ENCODE measurements at regions not wholly inside any gene's neighbourhood (a gene's known extent, or its start where the extent isn't known, plus 50 kb on each side); places are given as distances from the start of the nearest gene placed in this dataset.

DNA sequence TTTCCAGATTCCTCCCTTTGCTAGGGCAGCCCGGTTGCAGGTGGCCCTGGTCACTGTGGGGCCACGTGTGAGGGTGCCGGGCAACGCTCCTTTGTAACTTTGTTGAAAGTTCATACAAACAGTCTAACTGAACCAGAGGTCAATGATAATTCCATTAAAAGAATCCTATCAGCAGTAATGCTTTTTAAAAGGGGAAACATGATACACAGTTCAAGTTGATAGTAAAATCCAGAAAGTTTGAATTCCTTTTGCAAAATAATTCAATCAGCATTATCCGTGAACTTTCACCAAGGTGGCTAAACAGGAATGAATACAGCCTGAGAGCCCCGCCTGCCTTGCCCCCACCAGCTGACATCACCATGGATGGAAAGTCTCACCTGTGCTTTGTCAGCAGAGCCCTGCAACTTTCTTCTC is 166.2 kb downstream of the ACKR3 start:
- Mint-ChIP-seq H3K36me3 (ENCODE audit: low read depth) (no peaks in the 10 kb centered on the region), H3K27me3 (ENCODE audit: low read depth) (peaks cover 6% of the 10 kb centered on the region), H3K27ac (no peak overlapping the region), H3K4me3 (no peak overlapping the region), H3K4me1 (ENCODE audit: low read depth) (no peaks in the 10 kb centered on the region), H3K9me3 (ENCODE audit: insufficient read depth) (no peaks in the 10 kb centered on the region)
- ChIA-PET CTCF (no interaction called here), POLR2A (no interaction called here)
- no peak for ATAC-seq
- DNase-seq: no peak

DNA sequence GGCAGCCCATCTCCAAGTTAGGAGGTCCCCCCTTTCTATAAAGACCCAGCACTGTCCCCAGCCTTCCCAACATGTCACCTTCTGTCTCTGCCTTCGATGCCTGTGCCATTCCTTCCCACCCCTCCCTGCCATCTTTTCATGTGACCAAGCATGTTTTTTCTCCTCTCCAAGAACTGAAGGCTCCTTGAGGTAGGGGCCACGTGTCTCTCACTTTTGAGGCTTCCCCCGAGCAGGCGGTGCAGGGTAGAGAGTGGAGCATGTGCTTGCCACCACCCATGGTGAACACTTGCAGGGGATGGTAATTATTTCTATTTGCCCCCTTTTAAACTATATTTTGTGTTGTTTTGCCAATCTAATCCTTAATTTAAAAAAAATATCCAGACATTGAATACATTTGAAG is 168.4 kb downstream of the ACKR3 start:
- H3K36me3 Mint-ChIP-seq (ENCODE audit: low read depth): no peaks in the 10 kb centered on the region
- no peak overlapping the region for H3K4me3 Mint-ChIP-seq
- no peaks in the 10 kb centered on the region for H3K4me1 Mint-ChIP-seq (ENCODE audit: low read depth)
- H3K27me3 Mint-ChIP-seq (ENCODE audit: low read depth): peaks cover 12% of the 10 kb centered on the region
- no peak for ATAC-seq
- CTCF ChIA-PET: no interaction called here
- POLR2A ChIA-PET: no interaction called here
- no peaks in the 10 kb centered on the region for H3K9me3 Mint-ChIP-seq (ENCODE audit: insufficient read depth)
- DNase-seq: no peak
- no peak overlapping the region for H3K27ac Mint-ChIP-seq

DNA sequence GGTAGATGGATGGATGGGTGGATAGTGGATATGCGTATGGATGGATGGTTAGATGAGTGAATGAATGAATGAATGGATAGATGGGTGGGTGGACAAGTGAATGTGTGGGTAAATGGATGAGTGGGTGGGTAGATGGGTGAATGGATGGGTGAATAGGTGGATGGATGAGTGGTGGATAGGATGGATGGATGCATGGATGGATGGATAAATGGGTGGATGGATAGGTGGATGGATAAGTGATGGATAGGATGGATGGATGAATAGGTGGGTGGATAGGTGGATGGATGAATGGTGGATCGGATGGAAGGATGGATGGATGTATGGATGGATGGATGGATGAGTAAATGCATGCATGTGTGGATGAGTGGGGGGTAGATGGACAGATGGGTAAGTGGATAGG is 169.3 kb downstream of the ACKR3 start:
- CTCF ChIA-PET: no interaction called here

DNA sequence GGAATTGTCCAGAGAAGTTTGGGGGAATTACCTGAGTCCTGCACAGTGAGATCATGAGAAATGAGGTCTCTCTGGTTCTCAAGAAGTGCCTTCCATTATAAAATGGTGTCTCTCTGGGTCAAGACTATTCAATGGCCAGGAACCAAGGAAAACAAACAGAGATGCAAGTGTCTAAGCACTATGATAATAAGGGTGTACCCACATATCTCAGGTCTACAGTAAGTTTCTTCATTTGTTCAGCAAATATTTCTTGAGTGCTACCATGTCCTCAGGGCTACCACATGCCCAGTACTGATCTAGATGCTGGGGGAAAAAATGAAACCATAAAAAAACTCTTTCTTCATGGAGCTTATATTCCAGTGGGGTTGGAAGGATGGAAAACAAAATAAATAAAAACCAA is 170.0 kb downstream of the ACKR3 start:
- H3K27me3 Mint-ChIP-seq (ENCODE audit: low read depth): peaks cover 14% of the 10 kb centered on the region
- POLR2A ChIA-PET: no interaction called here
- H3K4me1 Mint-ChIP-seq (ENCODE audit: low read depth): no peaks in the 10 kb centered on the region
- no peak overlapping the region for H3K27ac Mint-ChIP-seq
- CTCF ChIA-PET: no interaction called here
- H3K9me3 Mint-ChIP-seq (ENCODE audit: insufficient read depth): no peaks in the 10 kb centered on the region
- no peak overlapping the region for H3K4me3 Mint-ChIP-seq
- DNase-seq (no peak), ATAC-seq (no peak)
- H3K36me3 Mint-ChIP-seq (ENCODE audit: low read depth): no peaks in the 10 kb centered on the region

More for the DNA sequence above, 169.3 kb downstream of the ACKR3 start:
- no peak for DNase-seq
- H3K36me3 Mint-ChIP-seq (ENCODE audit: low read depth): no peaks in the 10 kb centered on the region
- no peak overlapping the region for H3K27ac Mint-ChIP-seq
- no peaks in the 10 kb centered on the region for H3K9me3 Mint-ChIP-seq (ENCODE audit: insufficient read depth)
- H3K4me1 Mint-ChIP-seq (ENCODE audit: low read depth): no peaks in the 10 kb centered on the region
- H3K4me3 Mint-ChIP-seq: no peak overlapping the region
- ATAC-seq: no peak
- H3K27me3 Mint-ChIP-seq (ENCODE audit: low read depth): peaks cover 12% of the 10 kb centered on the region
- POLR2A ChIA-PET: no interaction called here

DNA sequence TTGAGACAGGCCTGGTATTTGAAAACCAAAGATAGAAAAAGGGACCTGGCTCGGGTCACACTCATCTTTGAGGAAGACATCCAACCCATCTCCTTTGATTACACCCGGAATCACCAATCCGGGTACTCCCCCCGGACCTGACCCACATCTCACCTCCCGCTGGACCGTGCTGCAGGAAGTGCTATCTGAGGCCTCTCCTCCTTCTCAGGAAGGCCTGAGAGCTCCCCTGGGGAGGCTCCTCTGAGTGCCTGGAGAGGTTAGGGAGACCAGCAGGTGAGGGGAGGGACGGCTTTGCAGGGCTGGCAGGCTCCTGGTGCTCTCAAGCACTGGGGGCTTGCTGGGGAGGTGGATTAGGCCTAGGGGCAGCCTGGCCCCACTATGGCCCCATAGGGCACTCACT is 170.9 kb downstream of the ACKR3 start:
- no peak overlapping the region for H3K27ac Mint-ChIP-seq
- H3K36me3 Mint-ChIP-seq (ENCODE audit: low read depth): no peaks in the 10 kb centered on the region
- H3K4me1 Mint-ChIP-seq (ENCODE audit: low read depth): no peaks in the 10 kb centered on the region
- ATAC-seq (no peak), DNase-seq (no peak)
- peaks cover 16% of the 10 kb centered on the region for H3K27me3 Mint-ChIP-seq (ENCODE audit: low read depth)
- H3K4me3 Mint-ChIP-seq: no peak overlapping the region
- CTCF ChIA-PET: no interaction called here
- H3K9me3 Mint-ChIP-seq (ENCODE audit: insufficient read depth): no peaks in the 10 kb centered on the region
- POLR2A ChIA-PET: no interaction called here

DNA sequence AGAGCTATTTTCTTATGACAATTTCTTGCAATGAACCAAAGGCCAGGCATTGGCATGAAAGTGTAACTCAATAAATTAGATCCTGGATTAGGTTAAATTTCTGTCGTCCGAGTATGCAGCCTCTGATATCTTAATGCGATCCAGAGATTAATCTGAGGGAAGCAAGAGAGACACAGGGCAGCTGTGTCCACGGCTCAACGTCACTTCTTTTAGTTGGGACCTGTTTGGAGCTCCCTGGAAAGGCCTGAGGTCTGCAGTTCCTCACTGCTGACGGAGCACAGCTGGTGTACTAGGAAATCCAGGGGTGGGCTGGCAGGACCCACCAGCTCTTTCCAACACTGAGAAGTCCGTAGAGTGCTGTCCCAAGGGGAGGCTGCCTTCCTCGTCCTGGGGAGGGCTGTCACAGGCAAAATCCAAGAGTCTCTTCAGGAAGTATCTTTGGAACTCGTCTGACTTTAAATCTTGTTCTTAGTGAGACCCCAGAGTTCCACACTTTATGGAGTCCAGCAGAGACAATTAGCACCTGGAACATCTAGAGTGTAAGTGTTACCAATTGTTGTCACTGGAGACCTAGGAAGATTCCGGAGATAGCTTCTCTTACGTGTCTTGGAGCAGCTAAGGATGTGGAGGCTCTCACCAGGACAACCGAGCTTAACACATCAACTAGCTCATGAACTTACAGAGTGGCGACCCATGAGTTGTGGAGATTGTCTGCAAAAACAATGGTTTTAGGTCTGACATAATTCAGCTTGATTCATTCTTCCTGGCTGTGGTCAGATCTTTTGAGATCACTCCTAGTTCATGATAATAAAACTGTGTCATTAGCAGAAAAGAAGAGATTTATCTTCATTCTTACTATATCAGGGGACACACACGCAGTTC is 173.7 kb downstream of the ACKR3 start:
- no peaks in the 10 kb centered on the region for H3K9me3 Mint-ChIP-seq (ENCODE audit: insufficient read depth)
- ATAC-seq: no peak
- H3K27me3 Mint-ChIP-seq (ENCODE audit: low read depth): peaks cover 15% of the 10 kb centered on the region
- H3K36me3 Mint-ChIP-seq (ENCODE audit: low read depth): no peaks in the 10 kb centered on the region
- no peak for DNase-seq
- H3K4me3 Mint-ChIP-seq: no peak overlapping the region
- POLR2A ChIA-PET: no interaction called here
- H3K4me1 Mint-ChIP-seq (ENCODE audit: low read depth): no peaks in the 10 kb centered on the region
- CTCF ChIA-PET: no interaction called here
- no peak overlapping the region for H3K27ac Mint-ChIP-seq

DNA sequence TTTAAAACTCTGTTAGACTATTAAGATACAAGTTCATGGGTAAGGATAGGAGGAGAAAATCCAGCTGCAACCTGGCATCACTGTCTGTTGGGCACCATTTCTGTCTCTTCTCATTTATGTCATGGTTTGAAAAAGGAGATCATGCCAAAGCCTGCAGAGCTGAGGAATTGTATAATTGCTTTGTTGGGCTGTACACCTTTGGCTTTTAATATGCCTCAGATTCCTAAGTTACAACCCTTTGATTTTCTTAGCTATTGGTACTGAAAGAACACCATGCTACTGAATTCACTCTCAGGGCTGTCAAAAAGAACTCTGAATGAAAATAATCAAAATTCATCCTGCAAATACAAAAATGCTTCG is 174.3 kb downstream of the ACKR3 start:
- no peak overlapping the region for H3K4me3 Mint-ChIP-seq
- DNase-seq (no peak), ATAC-seq (no peak)
- H3K27ac Mint-ChIP-seq: no peak overlapping the region
- POLR2A ChIA-PET: no interaction called here
- peaks cover 14% of the 10 kb centered on the region for H3K27me3 Mint-ChIP-seq (ENCODE audit: low read depth)
- H3K4me1 Mint-ChIP-seq (ENCODE audit: low read depth): no peaks in the 10 kb centered on the region
- H3K9me3 Mint-ChIP-seq (ENCODE audit: insufficient read depth): no peaks in the 10 kb centered on the region
- CTCF ChIA-PET: no interaction called here
- H3K36me3 Mint-ChIP-seq (ENCODE audit: low read depth): no peaks in the 10 kb centered on the region

DNA sequence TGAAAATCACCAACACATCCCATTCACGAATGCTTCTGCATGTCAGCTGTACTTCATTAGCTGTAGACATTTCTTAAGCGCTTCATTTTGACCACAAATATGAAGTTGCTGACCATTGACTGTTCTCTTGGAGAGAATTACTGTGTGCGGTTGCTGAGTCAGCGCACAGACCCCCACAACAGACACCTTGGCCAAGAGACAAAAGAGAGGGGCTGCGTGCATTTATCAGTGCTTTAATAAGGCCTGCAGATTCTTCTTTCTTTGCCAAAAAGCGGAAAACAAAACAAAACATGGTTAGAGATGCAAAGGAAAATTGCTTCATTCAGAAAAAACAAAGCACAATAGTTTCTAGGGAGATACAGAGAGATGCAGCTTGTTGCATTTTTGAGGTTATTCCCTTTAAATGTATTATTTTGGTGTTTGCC is 174.7 kb downstream of the ACKR3 start:
- no peak overlapping the region for H3K4me3 Mint-ChIP-seq
- no peak for ATAC-seq
- POLR2A ChIA-PET: no interaction called here
- DNase-seq: no peak
- H3K4me1 Mint-ChIP-seq (ENCODE audit: low read depth): no peaks in the 10 kb centered on the region
- no peaks in the 10 kb centered on the region for H3K9me3 Mint-ChIP-seq (ENCODE audit: insufficient read depth)
- H3K27ac Mint-ChIP-seq: no peak overlapping the region
- peaks cover 14% of the 10 kb centered on the region for H3K27me3 Mint-ChIP-seq (ENCODE audit: low read depth)
- no peaks in the 10 kb centered on the region for H3K36me3 Mint-ChIP-seq (ENCODE audit: low read depth)
- CTCF ChIA-PET: no interaction called here

DNA sequence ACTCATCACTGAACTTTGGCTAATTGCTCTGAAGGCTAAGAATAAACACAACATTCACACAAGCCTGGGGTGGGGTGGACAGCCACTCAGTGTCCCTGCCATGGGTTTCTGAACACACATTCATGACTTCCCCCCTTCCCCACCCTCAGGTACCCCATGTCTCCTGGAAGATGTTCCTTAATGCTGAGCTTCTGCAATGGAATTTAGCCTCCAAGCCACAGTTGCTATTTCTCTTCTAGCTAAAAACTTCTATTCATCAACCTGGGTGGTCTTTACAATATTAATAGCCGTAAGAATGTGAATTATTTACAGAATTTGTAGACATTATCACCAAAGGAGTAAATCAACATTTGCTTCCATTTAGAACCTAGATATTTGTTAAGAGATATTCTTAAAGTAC is 175.1 kb downstream of the ACKR3 start:
- DNase-seq (no peak), ATAC-seq (no peak)
- Mint-ChIP-seq H3K27me3 (ENCODE audit: low read depth) (peaks cover 14% of the 10 kb centered on the region), H3K4me1 (ENCODE audit: low read depth) (no peaks in the 10 kb centered on the region), H3K27ac (no peak overlapping the region), H3K4me3 (no peak overlapping the region), H3K9me3 (ENCODE audit: insufficient read depth) (no peaks in the 10 kb centered on the region), H3K36me3 (ENCODE audit: low read depth) (no peaks in the 10 kb centered on the region)
- CTCF ChIA-PET: no interaction called here
- POLR2A ChIA-PET: no interaction called here

DNA sequence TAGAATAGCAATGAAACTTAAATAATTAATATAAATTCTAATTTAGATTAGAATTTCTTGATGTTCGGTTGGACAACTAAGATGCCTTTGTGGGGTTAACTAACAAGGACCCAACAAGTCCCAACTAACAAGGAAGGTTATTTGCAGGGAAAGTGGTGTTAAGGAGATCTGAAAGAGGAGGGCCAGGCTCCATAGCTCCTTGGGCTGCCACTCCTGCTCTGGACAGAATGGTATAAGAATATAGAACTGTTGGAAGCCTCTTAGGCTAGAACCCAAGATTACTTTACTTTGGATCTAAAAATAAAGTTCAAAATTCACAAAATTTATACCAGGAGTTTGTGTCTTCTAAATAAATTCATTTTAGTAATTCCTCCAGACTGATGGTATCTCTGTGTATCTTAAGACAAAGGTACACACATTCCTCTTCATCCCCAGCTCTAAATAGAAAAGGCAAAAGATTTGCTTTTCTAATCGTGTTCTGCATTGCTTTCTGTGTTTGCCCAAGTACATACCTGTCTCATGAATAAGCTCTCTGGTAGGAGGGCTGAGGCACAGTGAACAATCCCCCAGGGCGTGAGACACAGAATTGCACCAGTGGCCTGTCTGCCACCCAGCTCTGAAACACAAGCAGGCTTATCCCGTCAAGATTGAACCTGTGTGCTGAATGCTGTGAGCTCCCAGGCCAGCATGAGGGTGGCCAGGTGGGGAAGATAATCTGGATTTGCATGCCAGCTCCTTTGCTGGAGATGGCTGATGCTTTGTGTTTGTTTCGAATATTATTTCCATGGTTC is 176.0 kb downstream of the ACKR3 start:
- no peak overlapping the region for H3K27ac Mint-ChIP-seq
- CTCF ChIA-PET: no interaction called here
- H3K4me3 Mint-ChIP-seq: no peak overlapping the region
- no peaks in the 10 kb centered on the region for H3K9me3 Mint-ChIP-seq (ENCODE audit: insufficient read depth)
- DNase-seq (no peak), ATAC-seq (no peak)
- no peaks in the 10 kb centered on the region for H3K4me1 Mint-ChIP-seq (ENCODE audit: low read depth)
- H3K36me3 Mint-ChIP-seq (ENCODE audit: low read depth): no peaks in the 10 kb centered on the region
- H3K27me3 Mint-ChIP-seq (ENCODE audit: low read depth): peaks cover 10% of the 10 kb centered on the region
- POLR2A ChIA-PET: no interaction called here

DNA sequence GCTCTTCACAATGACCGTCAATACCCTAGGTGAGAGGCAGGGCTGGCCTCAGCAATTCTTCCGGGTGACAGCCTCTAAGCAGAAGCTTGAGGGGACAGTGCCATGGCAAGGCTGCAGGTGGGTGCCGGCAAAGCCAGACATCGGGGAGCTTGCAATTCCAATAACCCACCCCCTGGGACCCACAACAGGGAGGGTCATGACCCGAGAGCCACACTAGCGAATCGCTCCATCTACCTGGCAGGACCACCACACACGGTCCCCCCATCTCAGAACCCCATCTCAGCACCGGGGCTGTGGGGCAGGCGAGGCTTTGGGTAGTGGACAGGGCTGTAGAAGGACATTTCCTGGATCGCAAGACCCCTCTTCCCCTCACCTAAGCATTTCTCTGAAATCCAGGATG is 177.2 kb downstream of the ACKR3 start:
- no peak overlapping the region for H3K4me3 Mint-ChIP-seq
- ChIA-PET CTCF (no interaction called here), POLR2A (no interaction called here)
- peaks cover 7% of the 10 kb centered on the region for H3K27me3 Mint-ChIP-seq (ENCODE audit: low read depth)
- DNase-seq (no peak), ATAC-seq (no peak)
- no peaks in the 10 kb centered on the region for H3K4me1 Mint-ChIP-seq (ENCODE audit: low read depth)
- H3K27ac Mint-ChIP-seq: no peak overlapping the region
- H3K36me3 Mint-ChIP-seq (ENCODE audit: low read depth): no peaks in the 10 kb centered on the region
- no peaks in the 10 kb centered on the region for H3K9me3 Mint-ChIP-seq (ENCODE audit: insufficient read depth)

DNA sequence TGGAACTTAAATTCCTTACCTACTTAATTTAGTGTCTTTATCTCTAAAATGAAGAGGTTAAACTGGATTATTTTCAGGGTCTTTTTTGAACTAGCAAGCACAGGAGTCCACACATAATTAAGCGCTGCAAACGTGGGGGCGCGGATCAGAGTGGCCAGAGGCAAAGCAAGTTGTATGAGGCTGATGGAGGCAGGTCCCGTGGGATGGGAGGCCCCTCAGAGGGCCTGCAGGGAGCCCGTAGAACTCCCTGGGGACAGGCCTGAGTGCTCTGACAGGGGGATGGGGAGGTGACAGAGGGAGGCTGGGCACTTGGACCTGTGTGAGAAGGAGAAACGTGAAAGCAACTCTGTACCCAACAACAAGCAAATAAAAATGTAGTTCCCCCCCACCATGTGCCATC is 177.8 kb downstream of the ACKR3 start:
- Mint-ChIP-seq H3K4me3 (no peak overlapping the region), H3K4me1 (ENCODE audit: low read depth) (no peaks in the 10 kb centered on the region), H3K36me3 (ENCODE audit: low read depth) (no peaks in the 10 kb centered on the region), H3K27ac (no peak overlapping the region), H3K9me3 (ENCODE audit: insufficient read depth) (no peaks in the 10 kb centered on the region), H3K27me3 (ENCODE audit: low read depth) (peaks cover 4% of the 10 kb centered on the region)
- CTCF ChIA-PET: no interaction called here
- POLR2A ChIA-PET: no interaction called here
- DNase-seq: no peak
- ATAC-seq: no peak

Data from activated CD8-positive, alpha-beta T cell treated with anti-CD3 and anti-CD28 coated beads, Interleukin-2, amount 10 ng/mL, durations not matched to agents 7 days and 5 days (primary cell).